ENCODE measurements at regions not wholly inside any gene's neighbourhood (a gene's known extent, or its start where the extent isn't known, plus 50 kb on each side); places are given as distances from the start of the nearest gene placed in this dataset.
"Not testable (repeated sequence)": the region's sequence is repeated elsewhere in the genome, so short reads cannot be mapped to it uniquely, and the experiment has no call there.

DNA sequence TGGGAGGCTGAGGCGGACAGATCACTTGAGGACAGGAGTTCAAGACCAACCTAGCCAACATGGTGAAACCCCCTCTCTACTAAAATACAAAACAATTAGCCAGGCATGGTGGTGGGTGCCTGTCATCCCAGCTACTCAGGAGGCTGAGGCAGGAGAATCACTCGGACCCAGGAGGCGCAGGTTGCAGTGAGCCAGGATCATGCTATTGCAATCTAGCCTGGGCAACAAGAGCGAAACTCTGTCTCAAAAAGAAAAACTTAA lies 310.3 kb upstream of the GADL1 start:
- TF ChIP-seq CTCF, POLR2A (IDR thresholded peaks at IDR 0.05): not testable (repeated sequence)

Data from body of pancreas (tissue), 4 donors.